Neural cell (in vitro differentiated cells): ENCODE measurements at regions not wholly inside any gene's neighbourhood (a gene's known extent, or its start where the extent isn't known, plus 50 kb on each side); places are given as distances from the start of the nearest gene placed in this dataset.
A peak's percentile ranks its signal among the peaks of the same experiment; 100 is the strongest.

ENCODE experiments used
- H2AFZ ChIP-seq: fragments of 200-600, 300-800 bp; sonication (generic), shearing (Covaris generic); 2 replicates; pipeline ENCODE4 v1.6.0; 2014; ENCODE audit warnings: low read depth, mild to moderate bottlenecking, antibody characterized with exemption, low read length, moderate library complexity
- H3F3A ChIP-seq: fragments of 200-600 bp; shearing (Covaris generic); 2 replicates; pipeline ENCODE4 v1.6.1; 2016; ENCODE audit warnings: mild to moderate bottlenecking, moderate library complexity, mixed read lengths, antibody characterized with exemption, low read length; ENCODE audit not compliant: insufficient read depth, poor library complexity, severe bottlenecking
- H3K27ac ChIP-seq: fragments of 200-600, 300-800 bp; sonication (generic), shearing (Covaris generic); 2 replicates; pipeline ENCODE4 v1.5.1; 2014; ENCODE audit warnings: mild to moderate bottlenecking, low read length, moderate library complexity
- H3K27me3 ChIP-seq: fragments of 300-800, 200-600 bp; sonication (generic), shearing (Covaris generic); 2 replicates; pipeline ENCODE4 v1.6.0; 2014; ENCODE audit warnings: mild to moderate bottlenecking, low read depth, low read length, moderate library complexity; ENCODE audit not compliant: insufficient read depth
- H3K36me3 ChIP-seq: fragments of 300-800, 200-600 bp; sonication (generic), shearing (Covaris generic); 2 replicates; pipeline ENCODE4 v1.5.1; 2014; ENCODE audit warnings: mild to moderate bottlenecking, antibody characterized with exemption, low read length, moderate library complexity; ENCODE audit not compliant: insufficient read depth
- H3K4me2 ChIP-seq: fragments of 300-800, 200-600 bp; sonication (generic), shearing (Covaris generic); 2 replicates; pipeline ENCODE4 v1.6.0; 2014; ENCODE audit warnings: mild to moderate bottlenecking, low read length
- H3K4me3 ChIP-seq: fragments of 300-800, 200-600 bp; sonication (generic), shearing (Covaris generic); 2 replicates; pipeline ENCODE4 v1.5.1; 2014; ENCODE audit warnings: mild to moderate bottlenecking, low read length, moderate library complexity
- H3K79me2 ChIP-seq: fragments of 200-600 bp; shearing (Covaris generic); replicated peaks from 2 replicates; pipeline ENCODE4 v1.6.0; 2014; ENCODE audit warnings: mild to moderate bottlenecking, low read length, moderate library complexity; ENCODE audit not compliant: insufficient read depth
- H3K9ac ChIP-seq: fragments of 300-800, 200-600 bp; sonication (generic), shearing (Covaris generic); 2 replicates; pipeline ENCODE4 v1.6.1; 2016; ENCODE audit warnings: mild to moderate bottlenecking, low read length, mixed read lengths
- H3K9me2 ChIP-seq: fragments of 200-600 bp; shearing (Covaris generic); 2 replicates; pipeline ENCODE4 v1.6.1; 2016; ENCODE audit warnings: mild to moderate bottlenecking, low read length, mixed read lengths; ENCODE audit not compliant: insufficient read depth
- H3K9me3 ChIP-seq: fragments of 200-600, 300-800 bp; sonication (generic), shearing (Covaris generic); 2 replicates; pipeline ENCODE4 v1.6.1; 2016; ENCODE audit warnings: mild to moderate bottlenecking, mixed run types, low read length, moderate library complexity, mixed read lengths
- H4K20me1 ChIP-seq: fragments of 200-600 bp; shearing (Covaris generic); 2 replicates; pipeline ENCODE4 v1.6.1; 2016; ENCODE audit warnings: mild to moderate bottlenecking, mixed run types; ENCODE audit not compliant: insufficient read depth
- CTCF ChIP-seq: fragments of 450-650 bp; IDR thresholded peaks from 2 replicates; pipeline ENCODE4 v1.5.1; 2014; ENCODE audit warnings: antibody characterized with exemption, mild to moderate bottlenecking, moderate library complexity; ENCODE audit not compliant: poor library complexity, severe bottlenecking
- EP300 ChIP-seq: fragments of 450-650 bp; conservative IDR thresholded peaks from 2 replicates; pipeline ENCODE4 v1.6.1; 2014; ENCODE audit warnings: antibody characterized with exemption, mild to moderate bottlenecking, moderate library complexity; ENCODE audit not compliant: poor library complexity, severe bottlenecking
- EZH2 ChIP-seq: fragments of 200-600, 300-800 bp; shearing (Covaris generic), sonication (generic); IDR thresholded peaks from 2 replicates; pipeline ENCODE4 v1.6.1; 2014; ENCODE audit warnings: antibody characterized with exemption, low read length, borderline replicate concordance, mild to moderate bottlenecking; ENCODE audit not compliant: insufficient read depth, poor library complexity, severe bottlenecking
- MXI1 ChIP-seq: fragments of 450-650 bp; conservative IDR thresholded peaks from 2 replicates; pipeline ENCODE4 v1.6.1; 2014; ENCODE audit warnings: antibody characterized with exemption, mild to moderate bottlenecking; ENCODE audit not compliant: poor library complexity, severe bottlenecking
- POLR2AphosphoS5 ChIP-seq: IDR thresholded peaks from 2 replicates; pipeline ENCODE4 v1.6.1; 2012
- RAD21 ChIP-seq: fragments of 450-650 bp; conservative IDR thresholded peaks from 2 replicates; pipeline ENCODE4 v1.6.1; 2014; ENCODE audit warnings: antibody characterized with exemption, mild to moderate bottlenecking, moderate library complexity
- REST ChIP-seq: IDR thresholded peaks from 2 replicates; pipeline ENCODE4 v1.6.1; 2012; ENCODE audit warnings: borderline replicate concordance
- SMC3 ChIP-seq: fragments of 450-650 bp; conservative IDR thresholded peaks from 2 replicates; pipeline ENCODE4 v1.6.1; 2014; ENCODE audit warnings: antibody characterized with exemption, mild to moderate bottlenecking, moderate library complexity; ENCODE audit not compliant: poor library complexity
- TAF1 ChIP-seq: IDR thresholded peaks from 2 replicates; pipeline ENCODE4 v1.6.1; 2012; ENCODE audit warnings: low read depth

GRCh38 chr13:61874970-61875579, 459.4 kb upstream of the PCDH20 start:
- no peaks in the 10 kb centered on the region for H3K27me3 ChIP-seq
- no peak overlapping the region for H2AFZ ChIP-seq
- H3F3A ChIP-seq, result peaks cover 6% of the 10 kb centered on the region
- H3K79me2 ChIP-seq, result no peaks in the 10 kb centered on the region
- H3K36me3 ChIP-seq, result no peaks in the 10 kb centered on the region
- no peaks in the 10 kb centered on the region for H3K9me3 ChIP-seq
- H3K9me2 ChIP-seq, result no peaks in the 10 kb centered on the region
- H3K27ac ChIP-seq, result peak overlapping the region; percentile 97
- no peak for TF ChIP-seq RAD21
- no peak for TF ChIP-seq EP300
- no peak for TF ChIP-seq MXI1
- no peak for TF ChIP-seq CTCF
- TF ChIP-seq SMC3, result no peak
- no peak for TF ChIP-seq EZH2
- TF ChIP-seq REST, result no peak
- no peak for TF ChIP-seq POLR2AphosphoS5
- no peak for TF ChIP-seq TAF1
- H4K20me1 ChIP-seq, result no peaks in the 10 kb centered on the region
- no peak overlapping the region for H3K4me3 ChIP-seq
- no peak overlapping the region for H3K9ac ChIP-seq
- no peak overlapping the region for H3K4me2 ChIP-seq

GRCh38 chr13:61873717-61874116, 458.1 kb upstream of the PCDH20 start:
- Histone ChIP-seq H3K9me2 (no peaks in the 10 kb centered on the region), H3K27me3 (no peaks in the 10 kb centered on the region), H3K27ac (peak overlapping the region; percentile 97), H4K20me1 (no peaks in the 10 kb centered on the region), H3K9me3 (no peaks in the 10 kb centered on the region), H3K4me3 (peak overlapping the region; percentile 18), H3K79me2 (no peaks in the 10 kb centered on the region), H3K4me2 (no peak overlapping the region), H2AFZ (peak overlapping the region; percentile 10), H3F3A (peaks cover 6% of the 10 kb centered on the region), H3K36me3 (no peaks in the 10 kb centered on the region), H3K9ac (peak overlapping the region; percentile 64)
- no peak for TF ChIP-seq MXI1
- TF ChIP-seq RAD21, result peak; percentile 42
- peak; percentile 86 for TF ChIP-seq EP300
- peak; percentile 79 for TF ChIP-seq POLR2AphosphoS5
- TF ChIP-seq SMC3, result no peak
- TF ChIP-seq EZH2, result no peak
- no peak for TF ChIP-seq TAF1
- TF ChIP-seq REST, result peak; percentile 60
- TF ChIP-seq CTCF, result peak; percentile 26
